IPS-15b (cell line): ENCODE measurements at regions not wholly inside any gene's neighbourhood (a gene's known extent, or its start where the extent isn't known, plus 50 kb on each side); places are given as distances from the start of the nearest gene placed in this dataset.

ENCODE experiments used
- H3K27me3 ChIP-seq: one replicate; pipeline ENCODE4 v1.6.1; 2013; ENCODE audit warnings: low read length; ENCODE audit not compliant: control insufficient read depth, insufficient read depth
- H3K36me3 ChIP-seq: one replicate; pipeline ENCODE4 v1.6.1; 2013; ENCODE audit warnings: low read length; ENCODE audit not compliant: control insufficient read depth, insufficient read depth
- H3K4me1 ChIP-seq: one replicate; pipeline ENCODE4 v1.6.1; 2013; ENCODE audit warnings: mild to moderate bottlenecking, low read length; ENCODE audit not compliant: control insufficient read depth, insufficient read depth
- H3K4me3 ChIP-seq: one replicate; pipeline ENCODE4 v1.5.1; 2013; ENCODE audit warnings: low read depth, low read length
- H3K9ac ChIP-seq: one replicate; pipeline ENCODE4 v1.6.1; 2013; ENCODE audit warnings: low read depth, mild to moderate bottlenecking, low read length
- H3K9me3 ChIP-seq: one replicate; pipeline ENCODE4 v1.6.1; 2013; ENCODE audit warnings: mild to moderate bottlenecking, low read length; ENCODE audit not compliant: control insufficient read depth, insufficient read depth

DNA sequence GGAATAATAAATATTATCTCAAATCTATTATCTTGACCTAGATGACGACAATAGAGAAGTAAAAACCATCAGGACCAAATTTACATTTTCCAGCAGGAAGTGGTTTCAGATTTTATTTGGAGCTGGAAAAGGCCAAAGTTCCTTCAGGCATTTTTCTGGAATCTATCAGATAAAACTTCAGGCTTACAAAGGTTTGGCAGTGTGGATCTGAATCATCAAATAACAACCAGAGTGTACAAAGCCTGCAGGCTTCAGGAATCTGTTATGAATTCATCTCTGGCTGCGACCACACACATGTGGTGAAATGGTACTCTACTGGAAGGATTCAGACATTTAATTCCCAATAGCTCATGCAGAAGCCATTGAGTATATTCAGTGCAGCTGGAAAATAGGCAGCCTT is 726.4 kb upstream of the GRAMD2B start:
- no peaks in the 10 kb centered on the region for H3K36me3 ChIP-seq
- H3K9me3 ChIP-seq: no peaks in the 10 kb centered on the region
- no peak overlapping the region for H3K4me3 ChIP-seq
- H3K9ac ChIP-seq: no peak overlapping the region
- H3K4me1 ChIP-seq: no peaks in the 10 kb centered on the region
- H3K27me3 ChIP-seq: no peaks in the 10 kb centered on the region

DNA sequence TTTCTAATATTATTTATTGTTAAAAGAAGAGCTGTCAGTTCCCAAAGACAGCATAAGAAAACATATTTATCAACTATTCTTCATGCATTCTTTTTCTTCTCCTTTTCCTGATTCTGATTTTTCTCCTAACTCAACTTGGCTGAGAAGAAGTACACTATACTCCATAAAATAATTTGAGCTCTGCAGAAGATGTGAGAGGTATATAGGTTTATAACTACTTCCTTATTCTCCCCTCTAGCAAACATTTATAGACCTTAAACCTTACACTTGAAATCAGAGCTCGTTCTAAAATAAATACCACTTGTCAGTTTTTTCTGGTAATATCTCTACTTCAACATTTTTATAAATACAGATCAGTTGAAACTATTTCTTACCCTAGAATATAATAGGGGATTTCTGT is 724.8 kb upstream of the GRAMD2B start:
- H3K4me1 ChIP-seq: no peaks in the 10 kb centered on the region
- no peak overlapping the region for H3K9ac ChIP-seq
- H3K27me3 ChIP-seq: no peaks in the 10 kb centered on the region
- H3K36me3 ChIP-seq: no peaks in the 10 kb centered on the region
- no peak overlapping the region for H3K4me3 ChIP-seq
- no peaks in the 10 kb centered on the region for H3K9me3 ChIP-seq

DNA sequence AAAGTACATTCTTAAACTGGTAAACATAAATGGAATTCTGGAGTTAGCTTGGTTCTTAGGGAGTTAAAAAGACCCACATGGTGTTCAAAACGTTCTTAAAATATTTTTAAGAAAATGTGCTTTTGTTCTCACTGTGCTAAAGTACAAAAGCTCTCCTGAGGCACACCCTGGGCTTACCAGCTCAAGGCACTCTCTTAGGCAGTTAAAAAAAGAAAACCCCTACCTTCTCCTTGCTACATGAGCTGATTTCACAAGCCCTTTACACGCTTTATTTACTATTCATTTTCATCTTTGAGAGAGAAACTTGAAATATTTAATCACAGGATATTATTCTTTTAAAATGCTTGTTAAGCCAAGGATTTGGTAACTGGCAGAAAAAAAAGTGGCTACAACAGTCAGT is 723.3 kb upstream of the GRAMD2B start:
- Histone ChIP-seq H3K4me3 (no peak overlapping the region), H3K9me3 (no peaks in the 10 kb centered on the region), H3K4me1 (no peaks in the 10 kb centered on the region), H3K27me3 (no peaks in the 10 kb centered on the region), H3K9ac (no peak overlapping the region), H3K36me3 (no peaks in the 10 kb centered on the region)

DNA sequence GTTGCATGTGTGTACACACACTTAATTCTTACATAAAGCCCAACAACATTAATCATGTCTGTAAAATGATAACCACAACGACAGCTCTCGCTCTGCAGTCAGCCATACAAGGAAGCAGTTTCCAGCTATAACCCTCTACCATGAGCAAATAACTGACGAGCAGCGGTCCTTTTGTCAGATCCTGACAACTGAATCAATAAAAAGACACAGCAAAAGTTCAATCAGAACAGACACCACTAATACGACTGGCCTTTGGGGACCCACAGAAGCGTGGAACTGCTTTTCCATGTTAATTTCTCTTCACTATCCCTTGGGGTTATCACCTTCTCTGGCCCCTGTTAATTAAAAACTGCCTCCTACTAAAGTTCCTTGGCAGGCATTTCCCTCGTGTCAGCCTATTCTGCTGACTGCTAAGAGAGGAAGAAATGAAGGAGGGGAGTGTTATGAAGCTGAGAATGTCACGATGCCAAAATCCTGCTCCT is 722.8 kb upstream of the GRAMD2B start:
- H3K27me3 ChIP-seq: no peaks in the 10 kb centered on the region
- H3K4me3 ChIP-seq: no peak overlapping the region
- H3K9ac ChIP-seq: no peak overlapping the region
- H3K9me3 ChIP-seq: no peaks in the 10 kb centered on the region
- no peaks in the 10 kb centered on the region for H3K36me3 ChIP-seq
- no peaks in the 10 kb centered on the region for H3K4me1 ChIP-seq

DNA sequence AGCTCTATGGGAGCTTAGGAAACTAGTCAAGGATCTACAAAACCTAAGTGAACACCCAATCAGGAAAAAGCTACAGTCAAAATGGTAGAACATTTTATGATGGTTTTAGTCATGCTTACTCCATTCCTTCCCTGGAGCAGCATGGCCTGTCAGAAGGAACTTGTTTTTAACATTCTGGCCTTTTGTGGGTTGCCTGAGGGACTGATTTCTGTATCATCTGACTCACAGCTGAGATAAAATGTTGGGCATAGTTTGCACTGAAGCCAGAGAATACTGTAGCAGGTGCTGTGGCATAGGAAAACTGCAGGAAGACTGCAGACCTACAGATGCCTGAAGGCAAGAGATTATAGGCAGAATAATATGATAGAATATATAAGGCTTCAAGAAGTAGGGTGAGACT is 719.6 kb upstream of the GRAMD2B start:
- Histone ChIP-seq H3K36me3 (no peaks in the 10 kb centered on the region), H3K4me1 (peaks cover 2% of the 10 kb centered on the region), H3K27me3 (no peaks in the 10 kb centered on the region), H3K4me3 (no peak overlapping the region), H3K9ac (no peak overlapping the region), H3K9me3 (no peaks in the 10 kb centered on the region)

DNA sequence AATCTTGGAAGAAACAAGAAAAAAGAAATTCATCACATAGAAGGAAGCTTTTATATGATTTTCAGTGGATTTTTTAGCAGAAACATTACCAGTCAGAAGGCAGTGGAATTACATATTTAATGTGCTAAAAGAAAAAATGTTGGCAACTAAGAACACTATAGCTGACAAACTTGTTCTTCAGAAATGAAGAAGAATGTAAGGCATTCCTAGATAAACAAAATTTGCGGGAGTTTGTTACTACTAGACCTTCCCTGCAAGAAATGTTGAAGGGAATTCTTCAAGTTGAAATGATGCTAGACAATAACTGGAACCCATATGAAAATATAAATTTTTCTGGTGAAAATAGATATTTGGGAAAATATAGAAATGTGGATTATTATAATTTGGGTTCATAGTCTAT is 718.3 kb upstream of the GRAMD2B start:
- no peak overlapping the region for H3K9ac ChIP-seq
- peaks cover 2% of the 10 kb centered on the region for H3K4me1 ChIP-seq
- no peaks in the 10 kb centered on the region for H3K9me3 ChIP-seq
- H3K27me3 ChIP-seq: no peaks in the 10 kb centered on the region
- H3K36me3 ChIP-seq: no peaks in the 10 kb centered on the region
- no peak overlapping the region for H3K4me3 ChIP-seq

DNA sequence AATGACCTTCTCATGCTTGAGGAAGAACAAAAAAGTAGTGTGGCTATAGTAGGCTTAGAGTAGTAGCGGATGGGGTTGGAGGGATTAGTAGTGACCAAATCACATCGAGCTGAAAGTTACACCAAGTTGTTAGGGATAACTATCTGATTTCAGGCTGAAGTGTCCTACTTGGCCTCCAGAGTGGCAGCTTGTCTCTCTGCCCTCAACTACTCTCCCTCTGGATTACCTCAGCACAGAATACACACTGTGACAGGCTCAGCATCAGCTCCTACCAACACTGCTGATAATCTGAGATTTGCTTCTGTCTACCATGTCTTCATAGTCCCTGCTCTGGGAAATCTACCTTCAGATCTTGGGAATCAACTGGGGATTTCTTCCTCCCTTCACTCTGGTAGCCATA is 714.6 kb upstream of the GRAMD2B start:
- H3K4me3 ChIP-seq: no peak overlapping the region
- peaks cover 8% of the 10 kb centered on the region for H3K4me1 ChIP-seq
- no peaks in the 10 kb centered on the region for H3K27me3 ChIP-seq
- no peak overlapping the region for H3K9ac ChIP-seq
- H3K36me3 ChIP-seq: no peaks in the 10 kb centered on the region
- no peaks in the 10 kb centered on the region for H3K9me3 ChIP-seq

DNA sequence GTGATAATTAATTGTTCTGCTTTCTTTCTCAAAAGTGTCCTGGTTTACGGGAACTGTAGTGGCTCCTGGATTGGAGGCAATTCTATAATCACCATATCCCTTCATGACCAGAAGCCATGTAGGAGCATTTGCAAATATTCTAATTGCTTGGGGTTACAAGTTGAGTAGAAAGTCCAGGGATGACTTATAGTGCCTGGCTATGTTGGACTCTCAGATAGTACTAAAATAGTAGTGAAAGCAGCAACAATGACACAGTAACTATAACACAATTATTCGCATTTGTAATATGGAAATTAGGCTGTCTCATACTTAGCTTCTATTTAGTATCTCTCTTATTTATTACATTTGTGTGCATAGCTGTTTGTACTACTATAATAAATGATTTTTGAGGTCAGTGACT is 712.5 kb upstream of the GRAMD2B start:
- no peak overlapping the region for H3K4me3 ChIP-seq

DNA sequence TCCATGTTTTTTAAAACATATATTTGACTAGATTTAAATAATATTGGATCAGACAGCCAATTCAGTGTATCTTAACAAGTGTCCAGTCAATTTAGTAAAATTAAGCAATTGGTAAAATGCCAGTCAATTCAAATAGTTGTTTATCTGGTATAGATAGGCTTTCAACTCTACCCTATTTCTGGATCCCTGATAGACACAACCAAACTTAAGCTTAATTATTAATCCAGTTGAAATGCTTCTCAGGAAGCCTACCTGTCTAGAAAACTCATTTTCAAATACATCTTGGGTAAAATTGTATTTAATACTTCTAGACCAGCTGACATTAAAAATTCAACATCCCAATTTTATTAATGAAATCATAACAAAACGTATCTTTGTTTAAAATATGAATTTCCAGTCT is 710.8 kb upstream of the GRAMD2B start:
- Histone ChIP-seq H3K4me3 (no peak overlapping the region), H3K9ac (no peak overlapping the region), H3K9me3 (no peaks in the 10 kb centered on the region), H3K4me1 (peaks cover 6% of the 10 kb centered on the region), H3K27me3 (no peaks in the 10 kb centered on the region), H3K36me3 (no peaks in the 10 kb centered on the region)

More for the DNA sequence above, 712.5 kb upstream of the GRAMD2B start:
- Histone ChIP-seq H3K9ac (no peak overlapping the region), H3K4me1 (peaks cover 8% of the 10 kb centered on the region), H3K36me3 (no peaks in the 10 kb centered on the region), H3K27me3 (no peaks in the 10 kb centered on the region), H3K9me3 (no peaks in the 10 kb centered on the region)

DNA sequence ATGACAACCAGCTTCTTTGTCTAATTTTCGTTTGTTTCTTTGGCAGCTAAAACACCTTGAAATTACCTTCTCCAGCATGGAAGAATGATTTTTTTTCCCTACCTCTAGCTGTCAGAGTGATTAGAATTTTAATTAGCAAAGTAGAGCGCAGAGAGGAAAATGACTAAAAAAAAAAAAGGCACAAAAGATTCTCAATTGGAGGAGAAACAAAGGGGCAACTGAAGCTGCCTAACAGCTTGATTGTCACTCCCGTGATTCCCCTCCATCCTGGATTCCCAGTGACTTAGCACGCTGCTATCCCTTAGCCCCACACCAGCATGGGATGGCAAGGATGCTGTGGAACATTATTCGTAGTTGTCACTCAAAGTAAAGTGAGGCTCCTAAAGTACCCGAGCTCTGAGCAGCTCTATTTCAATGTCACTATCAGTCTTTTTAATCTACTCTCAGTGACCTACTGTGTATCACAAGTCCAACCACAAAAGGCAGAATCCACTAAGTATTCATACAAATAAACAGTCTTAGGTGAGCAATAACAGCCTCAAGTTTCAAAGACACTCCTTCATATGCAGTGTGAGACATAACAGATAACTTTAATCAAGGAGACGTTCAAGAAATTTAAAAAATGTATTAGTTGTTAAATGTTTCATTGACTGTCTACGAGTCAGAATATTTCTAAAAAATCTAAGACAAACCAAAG is 710.0 kb upstream of the GRAMD2B start:
- H3K4me1 ChIP-seq: peaks cover 6% of the 10 kb centered on the region
- no peaks in the 10 kb centered on the region for H3K9me3 ChIP-seq
- no peak overlapping the region for H3K9ac ChIP-seq
- no peaks in the 10 kb centered on the region for H3K27me3 ChIP-seq
- H3K36me3 ChIP-seq: no peaks in the 10 kb centered on the region
- H3K4me3 ChIP-seq: no peak overlapping the region

DNA sequence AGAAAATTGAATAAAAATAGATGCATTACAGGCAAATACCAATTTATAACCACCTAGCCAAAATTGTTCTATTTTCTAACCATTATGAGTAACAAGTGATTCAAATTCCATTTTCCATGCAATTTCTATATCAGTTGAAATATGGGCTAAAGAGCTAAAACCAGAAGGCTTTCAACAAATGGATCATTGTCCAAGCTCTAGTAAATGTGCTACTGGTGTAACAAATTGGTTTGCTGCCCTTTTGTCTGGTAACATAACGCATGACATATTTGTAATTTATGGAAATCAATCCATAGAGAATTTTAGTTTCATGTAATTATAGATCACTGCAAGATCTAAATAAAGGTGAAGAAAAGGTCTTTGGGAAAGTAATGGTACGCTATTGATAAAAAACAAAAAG is 708.0 kb upstream of the GRAMD2B start:
- Histone ChIP-seq H3K4me3 (no peak overlapping the region), H3K27me3 (no peaks in the 10 kb centered on the region), H3K36me3 (no peaks in the 10 kb centered on the region), H3K4me1 (peaks cover 10% of the 10 kb centered on the region), H3K9ac (no peak overlapping the region), H3K9me3 (no peaks in the 10 kb centered on the region)

DNA sequence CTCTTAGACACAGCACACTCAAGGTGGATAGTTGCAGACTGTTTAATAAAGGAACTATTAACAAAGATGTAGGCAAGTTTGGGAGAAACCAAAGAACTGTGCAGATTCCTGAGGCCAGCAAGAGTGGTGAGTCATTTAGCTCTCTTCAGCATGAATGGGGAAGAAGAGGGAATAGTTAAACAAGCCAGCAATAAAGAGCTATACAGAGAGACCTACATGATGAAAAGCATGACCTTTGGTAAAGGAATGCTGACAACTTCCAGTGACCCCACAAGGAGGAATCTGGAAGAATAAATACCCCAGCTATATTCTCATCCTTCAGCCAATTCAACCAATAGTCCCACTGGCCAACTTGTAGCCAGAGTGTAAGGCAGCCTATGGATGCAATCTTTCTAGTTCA is 706.0 kb upstream of the GRAMD2B start:
- Histone ChIP-seq H3K27me3 (no peaks in the 10 kb centered on the region), H3K9ac (no peak overlapping the region), H3K9me3 (no peaks in the 10 kb centered on the region), H3K4me3 (no peak overlapping the region), H3K36me3 (no peaks in the 10 kb centered on the region), H3K4me1 (peaks cover 10% of the 10 kb centered on the region)
